Stimulated activated CD4-positive, alpha-beta T cell treated with anti-CD3 and anti-CD28 coated beads, Interleukin-2, amount 100 ng/mL, for 4 hours (primary cell): ENCODE measurements at regions not wholly inside any gene's neighbourhood (a gene's known extent, or its start where the extent isn't known, plus 50 kb on each side); places are given as distances from the start of the nearest gene placed in this dataset.
"Not testable (repeated sequence)": the region's sequence is repeated elsewhere in the genome, so short reads cannot be mapped to it uniquely, and the experiment has no call there.

Source experiments
- DNase-seq: peaks from one replicate; pipeline ENCODE4 v3.0.0-alpha.2; 2020; ENCODE audit warnings: low read depth

GRCh38 chr15:98326804-98327203 is 321.5 kb upstream of the IGF1R start:
- DNase-seq, result no peak

- no peak for DNase-seq
Observed at GRCh38 chr15:98330258-98330657, 318.1 kb upstream of the IGF1R start.

- no peak for DNase-seq
Observed at GRCh38 chr15:98330692-98331435, 317.5 kb upstream of the IGF1R start.

- no peak for DNase-seq
Observed at GRCh38 chr15:98331676-98332075, 316.7 kb upstream of the IGF1R start.

GRCh38 chr15:98333251-98333650 is 315.1 kb upstream of the IGF1R start:
- no peak for DNase-seq

- no peak for DNase-seq
Observed at GRCh38 chr15:98342911-98343310, 305.4 kb upstream of the IGF1R start.

GRCh38 chr15:98344591-98344990 is 303.7 kb upstream of the IGF1R start:
- no peak for DNase-seq

- no peak for DNase-seq
Observed at GRCh38 chr15:98347001-98347400, 301.3 kb upstream of the IGF1R start.

GRCh38 chr15:98347866-98348265 is 300.5 kb upstream of the IGF1R start:
- no peak for DNase-seq

- no peak for DNase-seq
Observed at GRCh38 chr15:98350276-98350675, 298.1 kb upstream of the IGF1R start.

- not testable (repeated sequence) for DNase-seq
Observed at GRCh38 chr15:98358274-98358673, 290.1 kb upstream of the IGF1R start.

GRCh38 chr15:98358971-98359370 is 289.4 kb upstream of the IGF1R start:
- DNase-seq, result no peak

GRCh38 chr15:98363416-98363815 is 284.9 kb upstream of the IGF1R start:
- no peak for DNase-seq

GRCh38 chr15:98363955-98364354 is 284.4 kb upstream of the IGF1R start:
- DNase-seq, result no peak

- no peak for DNase-seq
Observed at GRCh38 chr15:98369081-98369716, 279.1 kb upstream of the IGF1R start.

- no peak for DNase-seq
Observed at GRCh38 chr15:98375513-98376340, 272.6 kb upstream of the IGF1R start.

GRCh38 chr15:98380721-98381120 is 267.6 kb upstream of the IGF1R start:
- no peak for DNase-seq

GRCh38 chr15:98381446-98381845 is 266.9 kb upstream of the IGF1R start:
- DNase-seq, result no peak

GRCh38 chr15:98382139-98382538 is 266.2 kb upstream of the IGF1R start:
- no peak for DNase-seq

GRCh38 chr15:98383571-98383970 is 264.8 kb upstream of the IGF1R start:
- DNase-seq, result no peak

GRCh38 chr15:98384328-98385029 is 263.9 kb upstream of the IGF1R start:
- no peak for DNase-seq

GRCh38 chr15:98385752-98386381 is 262.5 kb upstream of the IGF1R start:
- DNase-seq, result no peak
